ENCODE measurements at regions not wholly inside any gene's neighbourhood (a gene's known extent, or its start where the extent isn't known, plus 50 kb on each side); places are given as distances from the start of the nearest gene placed in this dataset.

GRCh38 chr5:9903801-9904200 lies 273.6 kb upstream of the TAS2R1 start:
- H3K4me3 ChIP-seq: no peak overlapping the region
- H3K27me3 ChIP-seq: no peaks in the 10 kb centered on the region
- no peaks in the 10 kb centered on the region for H3K4me1 ChIP-seq
- intact Hi-C loops (cut with DNase I; ENCODE audit: low total_unique reads): no loop called here
- no peak for DNase-seq
- H3K27ac ChIP-seq: no peak overlapping the region
- H3K36me3 ChIP-seq: no peaks in the 10 kb centered on the region
- H3K9me3 ChIP-seq: no peaks in the 10 kb centered on the region
- TF ChIP-seq, protein P1, sequence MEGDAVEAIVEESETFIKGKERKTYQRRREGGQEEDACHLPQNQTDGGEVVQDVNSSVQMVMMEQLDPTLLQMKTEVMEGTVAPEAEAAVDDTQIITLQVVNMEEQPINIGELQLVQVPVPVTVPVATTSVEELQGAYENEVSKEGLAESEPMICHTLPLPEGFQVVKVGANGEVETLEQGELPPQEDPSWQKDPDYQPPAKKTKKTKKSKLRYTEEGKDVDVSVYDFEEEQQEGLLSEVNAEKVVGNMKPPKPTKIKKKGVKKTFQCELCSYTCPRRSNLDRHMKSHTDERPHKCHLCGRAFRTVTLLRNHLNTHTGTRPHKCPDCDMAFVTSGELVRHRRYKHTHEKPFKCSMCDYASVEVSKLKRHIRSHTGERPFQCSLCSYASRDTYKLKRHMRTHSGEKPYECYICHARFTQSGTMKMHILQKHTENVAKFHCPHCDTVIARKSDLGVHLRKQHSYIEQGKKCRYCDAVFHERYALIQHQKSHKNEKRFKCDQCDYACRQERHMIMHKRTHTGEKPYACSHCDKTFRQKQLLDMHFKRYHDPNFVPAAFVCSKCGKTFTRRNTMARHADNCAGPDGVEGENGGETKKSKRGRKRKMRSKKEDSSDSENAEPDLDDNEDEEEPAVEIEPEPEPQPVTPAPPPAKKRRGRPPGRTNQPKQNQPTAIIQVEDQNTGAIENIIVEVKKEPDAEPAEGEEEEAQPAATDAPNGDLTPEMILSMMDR (IDR thresholded peaks at IDR 0.05): no peak
- TF ChIP-seq POLR2A (IDR thresholded peaks at IDR 0.05): no peak

DNA sequence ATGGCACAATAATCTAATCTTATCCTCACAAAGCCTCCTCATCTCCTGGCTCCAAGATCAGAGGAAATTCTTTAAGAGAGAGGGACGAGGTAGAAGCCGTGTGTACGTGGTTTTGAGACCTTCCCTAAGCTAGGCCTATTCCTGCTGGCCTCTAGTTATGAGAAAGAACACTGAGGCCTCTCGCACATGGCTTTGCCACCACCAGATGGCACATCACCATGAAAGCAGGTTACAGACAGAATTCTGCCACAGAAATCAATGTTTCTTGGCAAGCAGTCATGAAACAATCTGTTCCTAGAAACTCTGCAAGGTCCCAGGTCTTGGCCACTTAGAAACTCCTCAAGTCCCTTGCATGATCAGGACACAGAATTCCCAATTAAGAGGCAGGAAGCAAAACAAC lies 268.2 kb upstream of the TAS2R1 start:
- no peak for DNase-seq

GRCh38 chr5:9895302-9895645 lies 265.1 kb upstream of the TAS2R1 start:
- H3K9me3 ChIP-seq: no peaks in the 10 kb centered on the region
- H3K36me3 ChIP-seq: no peaks in the 10 kb centered on the region
- H3K27ac ChIP-seq: no peak overlapping the region
- no peak overlapping the region for H3K4me3 ChIP-seq
- no peaks in the 10 kb centered on the region for H3K4me1 ChIP-seq
- TF ChIP-seq POLR2A (IDR thresholded peaks at IDR 0.05): no peak
- TF ChIP-seq, protein P1 (IDR thresholded peaks at IDR 0.05): no peak
- no peaks in the 10 kb centered on the region for H3K27me3 ChIP-seq
- DNase-seq: no peak
- intact Hi-C loops (cut with DNase I; ENCODE audit: low total_unique reads): no loop called here

More for the DNA sequence above, 268.2 kb upstream of the TAS2R1 start:
- Histone ChIP-seq H3K27me3 (no peaks in the 10 kb centered on the region), H3K4me3 (no peak overlapping the region), H3K4me1 (no peaks in the 10 kb centered on the region), H3K9me3 (no peaks in the 10 kb centered on the region), H3K36me3 (no peaks in the 10 kb centered on the region), H3K27ac (no peak overlapping the region)
- no peak for TF ChIP-seq POLR2A (IDR thresholded peaks at IDR 0.05)
- TF ChIP-seq, protein P1 (IDR thresholded peaks at IDR 0.05): no peak
- intact Hi-C loops (cut with DNase I; ENCODE audit: low total_unique reads): no loop called here

GRCh38 chr5:9894571-9895301 lies 264.6 kb upstream of the TAS2R1 start:
- intact Hi-C loops (cut with DNase I; ENCODE audit: low total_unique reads): no loop called here
- TF ChIP-seq, protein P1 (IDR thresholded peaks at IDR 0.05): no peak
- no peak for TF ChIP-seq POLR2A (IDR thresholded peaks at IDR 0.05)
- Histone ChIP-seq H3K4me1 (no peaks in the 10 kb centered on the region), H3K27ac (no peak overlapping the region), H3K4me3 (no peak overlapping the region), H3K36me3 (no peaks in the 10 kb centered on the region), H3K27me3 (no peaks in the 10 kb centered on the region), H3K9me3 (no peaks in the 10 kb centered on the region)
- no peak for DNase-seq

DNA sequence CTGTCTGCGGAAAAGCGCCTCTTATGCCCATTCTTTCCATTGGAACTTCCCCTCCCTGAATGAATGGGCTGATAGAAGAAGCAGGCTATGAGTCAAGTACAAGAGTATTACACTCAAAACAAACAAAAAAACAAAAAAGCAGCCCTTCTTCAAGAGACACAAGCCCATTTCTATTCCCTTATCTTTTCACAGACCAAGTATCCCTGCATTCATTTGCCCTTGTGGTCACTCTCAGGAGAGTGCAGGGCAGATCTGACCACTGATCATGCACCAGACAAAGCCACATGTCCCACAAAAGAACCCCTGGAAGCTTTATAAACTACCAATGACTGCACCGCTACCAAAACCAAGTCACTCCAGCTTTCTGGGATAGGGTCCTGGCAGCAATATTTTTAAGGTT lies 262.5 kb upstream of the TAS2R1 start:
- no peak overlapping the region for H3K4me3 ChIP-seq
- H3K36me3 ChIP-seq: no peaks in the 10 kb centered on the region
- no peak overlapping the region for H3K27ac ChIP-seq
- H3K27me3 ChIP-seq: no peaks in the 10 kb centered on the region
- no peaks in the 10 kb centered on the region for H3K4me1 ChIP-seq
- intact Hi-C loops (cut with DNase I; ENCODE audit: low total_unique reads): no loop called here
- no peaks in the 10 kb centered on the region for H3K9me3 ChIP-seq
- TF ChIP-seq, protein P1 (IDR thresholded peaks at IDR 0.05): no peak
- TF ChIP-seq POLR2A (IDR thresholded peaks at IDR 0.05): no peak
- DNase-seq: no peak

Data from uterus (tissue), 3 donors.